Breast epithelium (tissue), 4 donors: ENCODE measurements at regions not wholly inside any gene's neighbourhood (a gene's known extent, or its start where the extent isn't known, plus 50 kb on each side); places are given as distances from the start of the nearest gene placed in this dataset.

Experiments
- DNase-seq, 2 donors: peaks; one replicate each; pipeline ENCODE4 v3.0.0-alpha.2; 2019; ENCODE audit warnings: low spot score in 2 of 2
- H3K27ac ChIP-seq, 2 donors: fragments of 200-600 bp; sonication (generic) in 1 of 2; one replicate each; pipeline ENCODE4 v1.5.1; 2016 to 2019; ENCODE audit warnings: mild to moderate bottlenecking in 1 of 2
- H3K27me3 ChIP-seq, 2 donors: fragments of 200-600 bp; sonication (generic) in 1 of 2; one replicate each; pipeline versions ENCODE4 v1.5.1 to v1.6.0; 2017 to 2019; ENCODE audit warnings: control low read depth in 1 of 2, mild to moderate bottlenecking in 1 of 2
- H3K36me3 ChIP-seq: fragments of 200-600 bp; one replicate; pipeline ENCODE4 v1.5.1; 2019
- H3K4me1 ChIP-seq, 2 donors: fragments of 200-600 bp; sonication (generic); one replicate each; pipeline ENCODE4 v1.5.1; 2016 to 2019; ENCODE audit warnings: control low read depth in 1 of 2
- H3K4me3 ChIP-seq, 3 donors: fragments of 200-600 bp; sonication (generic); 1 replicate in 2 of 3; 2 replicates in 1 of 3; pipeline ENCODE4 v1.5.1; 2016 to 2019; ENCODE audit warnings: mild to moderate bottlenecking in 3 of 3, moderate library complexity in 2 of 3
- H3K9me3 ChIP-seq, 2 donors: fragments of 200-600 bp; sonication (generic) in 1 of 2; one replicate each; pipeline ENCODE4 v1.5.1; 2016 to 2019; ENCODE audit warnings: control low read depth in 1 of 2
- POLR2A ChIP-seq: fragments of 450-650 bp; IDR thresholded peaks from one replicate; pipeline ENCODE4 v1.6.1; 2016; ENCODE audit warnings: antibody characterized with exemption, mild to moderate bottlenecking, moderate library complexity
- POLR2AphosphoS5 ChIP-seq, 3 donors: sonication (generic); formaldehyde crosslinking; IDR thresholded peaks; one replicate each; pipeline ENCODE4 v1.6.1; 2017; ENCODE audit warnings: antibody characterized with exemption in 3 of 3
- intact Hi-C: fragments of 100-400 bp; cut with DNase I; formaldehyde crosslinking; loops from one replicate; pipeline ENCODE4 v1.15.1; 2023; ENCODE audit warnings: low total_unique reads
- TF ChIP-seq, protein P1 (sequence below), 3 donors: fragments of 450-650 bp; IDR thresholded peaks; one replicate each; pipeline ENCODE4 v1.5.1; 2016 to 2017; ENCODE audit warnings: antibody characterized with exemption in 3 of 3, mild to moderate bottlenecking in 3 of 3, moderate library complexity in 3 of 3

DNA sequence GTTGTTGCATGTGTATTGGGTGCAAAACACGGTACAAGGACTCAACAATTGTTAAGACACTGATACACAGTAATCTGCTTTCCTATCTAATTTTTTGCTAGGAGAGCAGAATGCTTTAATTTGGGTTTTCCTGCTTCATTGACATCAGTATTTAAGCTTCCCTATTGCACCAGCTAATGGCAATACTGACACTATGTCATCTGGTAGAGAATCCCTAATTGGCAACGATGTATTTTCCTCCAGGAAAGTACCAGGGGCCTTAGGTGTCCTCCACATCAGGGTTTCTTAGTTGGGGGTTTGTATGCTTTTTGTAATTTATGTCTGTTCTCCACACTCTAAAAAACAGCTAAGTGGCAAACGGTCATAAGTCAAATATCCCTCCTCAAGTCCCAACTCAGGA is 76.5 kb upstream of the FRY start:
- intact Hi-C loops: no loop called here
- no peaks in the 10 kb centered on the region for H3K27me3 ChIP-seq
- H3K9me3 ChIP-seq: no peaks in the 10 kb centered on the region
- no peaks in the 10 kb centered on the region for H3K36me3 ChIP-seq
- no peak for DNase-seq
- TF ChIP-seq, protein P1, sequence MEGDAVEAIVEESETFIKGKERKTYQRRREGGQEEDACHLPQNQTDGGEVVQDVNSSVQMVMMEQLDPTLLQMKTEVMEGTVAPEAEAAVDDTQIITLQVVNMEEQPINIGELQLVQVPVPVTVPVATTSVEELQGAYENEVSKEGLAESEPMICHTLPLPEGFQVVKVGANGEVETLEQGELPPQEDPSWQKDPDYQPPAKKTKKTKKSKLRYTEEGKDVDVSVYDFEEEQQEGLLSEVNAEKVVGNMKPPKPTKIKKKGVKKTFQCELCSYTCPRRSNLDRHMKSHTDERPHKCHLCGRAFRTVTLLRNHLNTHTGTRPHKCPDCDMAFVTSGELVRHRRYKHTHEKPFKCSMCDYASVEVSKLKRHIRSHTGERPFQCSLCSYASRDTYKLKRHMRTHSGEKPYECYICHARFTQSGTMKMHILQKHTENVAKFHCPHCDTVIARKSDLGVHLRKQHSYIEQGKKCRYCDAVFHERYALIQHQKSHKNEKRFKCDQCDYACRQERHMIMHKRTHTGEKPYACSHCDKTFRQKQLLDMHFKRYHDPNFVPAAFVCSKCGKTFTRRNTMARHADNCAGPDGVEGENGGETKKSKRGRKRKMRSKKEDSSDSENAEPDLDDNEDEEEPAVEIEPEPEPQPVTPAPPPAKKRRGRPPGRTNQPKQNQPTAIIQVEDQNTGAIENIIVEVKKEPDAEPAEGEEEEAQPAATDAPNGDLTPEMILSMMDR (IDR thresholded peaks at IDR 0.05): no peak
- TF ChIP-seq POLR2AphosphoS5 (IDR thresholded peaks at IDR 0.05): no peak
- TF ChIP-seq POLR2A: no peak
- no peak overlapping the region for H3K4me3 ChIP-seq
- H3K27ac ChIP-seq: no peak overlapping the region
- no peaks in the 10 kb centered on the region for H3K4me1 ChIP-seq

DNA sequence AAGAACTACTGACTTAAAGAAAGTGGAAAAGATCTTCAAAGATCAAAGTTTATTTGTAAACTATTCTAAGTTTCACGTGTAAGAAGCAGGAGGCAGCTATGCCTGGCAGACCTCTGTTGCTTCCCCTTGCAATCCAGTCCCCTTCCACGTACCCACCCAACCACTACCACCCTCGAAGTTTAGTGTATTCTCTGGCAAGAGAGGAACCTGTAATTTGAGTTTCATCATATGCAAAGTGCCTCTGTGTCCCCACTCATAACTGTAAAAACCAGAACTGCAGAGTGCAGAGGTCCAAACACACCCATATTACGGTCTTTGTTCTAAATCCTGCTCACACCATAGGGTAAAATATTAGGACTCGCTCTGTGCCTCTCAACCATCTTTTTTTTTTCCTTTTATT is 75.8 kb upstream of the FRY start:
- Histone ChIP-seq H3K36me3 (no peaks in the 10 kb centered on the region), H3K4me1 (no peaks in the 10 kb centered on the region), H3K27me3 (no peaks in the 10 kb centered on the region), H3K27ac (no peak overlapping the region), H3K4me3 (no peak overlapping the region), H3K9me3 (no peaks in the 10 kb centered on the region)
- TF ChIP-seq, protein P1 (IDR thresholded peaks at IDR 0.05): no peak
- no peak for TF ChIP-seq POLR2AphosphoS5 (IDR thresholded peaks at IDR 0.05)
- TF ChIP-seq POLR2A: no peak
- intact Hi-C loops: loop anchor here (2.0 kb wide), 1 partner anchor 45 kb away; no protein-coding TSS in a partner anchor
- DNase-seq: no peak

DNA sequence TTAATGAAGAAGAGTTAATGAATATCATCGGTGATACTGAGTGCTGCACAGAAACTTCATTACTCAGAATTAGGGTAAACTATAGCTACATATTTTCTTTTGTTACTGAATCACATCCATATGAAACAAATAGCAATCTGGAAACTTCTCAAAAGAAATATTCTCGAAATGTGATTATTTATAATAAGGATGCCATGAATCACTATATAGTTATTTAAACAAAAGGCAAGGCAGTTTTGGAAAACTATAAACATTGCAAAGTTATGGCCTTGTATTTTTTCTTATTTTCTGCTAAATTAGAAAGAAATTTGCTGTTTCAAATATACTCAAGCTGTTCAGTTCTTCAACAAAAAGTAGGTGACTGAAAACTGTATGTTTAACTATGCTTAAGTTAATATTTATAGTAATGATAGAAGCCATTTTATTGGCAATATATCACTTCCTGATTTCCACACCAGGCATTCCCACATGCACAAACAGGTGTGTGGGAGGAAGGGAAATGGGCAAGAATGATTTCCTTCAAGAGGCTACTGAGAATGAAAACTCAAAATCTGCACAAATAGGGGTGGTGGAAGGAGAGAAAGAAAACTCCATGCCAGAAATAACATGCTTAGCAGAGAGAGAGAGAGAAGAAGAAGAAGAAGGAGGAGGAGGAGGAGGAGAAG is 74.5 kb upstream of the FRY start:
- intact Hi-C loops: loop anchor here (2.0 kb wide), 1 partner anchor 44 kb away; no protein-coding TSS in a partner anchor
- TF ChIP-seq POLR2AphosphoS5 (IDR thresholded peaks at IDR 0.05) (no peak), POLR2A (no peak)
- TF ChIP-seq, protein P1 (IDR thresholded peaks at IDR 0.05): no peak
- no peaks in the 10 kb centered on the region for H3K9me3 ChIP-seq
- H3K4me1 ChIP-seq: no peaks in the 10 kb centered on the region
- no peak overlapping the region for H3K4me3 ChIP-seq
- no peak overlapping the region for H3K27ac ChIP-seq
- H3K36me3 ChIP-seq: no peaks in the 10 kb centered on the region
- H3K27me3 ChIP-seq: no peaks in the 10 kb centered on the region
- no peak for DNase-seq

DNA sequence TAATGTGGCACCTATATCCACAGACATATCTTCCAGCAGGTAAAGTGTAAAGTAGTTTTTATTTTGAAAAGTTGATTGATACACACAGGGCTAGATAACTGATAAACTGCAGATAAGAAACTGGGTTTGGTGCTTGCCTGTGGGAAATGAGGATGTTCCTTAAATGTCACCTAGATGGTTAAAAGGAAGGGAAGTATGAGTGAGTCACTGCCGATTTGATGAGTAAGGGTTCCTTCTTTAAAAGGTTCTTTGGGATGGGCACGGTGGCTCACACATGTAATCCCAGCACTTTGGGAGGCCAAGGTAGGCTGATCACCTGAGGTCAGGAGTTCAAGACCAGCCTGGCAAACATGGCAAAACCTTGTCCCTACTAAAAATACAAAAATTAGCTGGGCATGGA is 73.8 kb upstream of the FRY start:
- TF ChIP-seq POLR2A (no peak), POLR2AphosphoS5 (IDR thresholded peaks at IDR 0.05) (no peak)
- TF ChIP-seq, protein P1 (IDR thresholded peaks at IDR 0.05): no peak
- DNase-seq: no peak
- intact Hi-C loops: loop anchor here (2.0 kb wide), 1 partner anchor 43 kb away; no protein-coding TSS in a partner anchor
- H3K9me3 ChIP-seq: no peaks in the 10 kb centered on the region
- no peak overlapping the region for H3K27ac ChIP-seq
- H3K4me3 ChIP-seq: no peak overlapping the region
- H3K36me3 ChIP-seq: no peaks in the 10 kb centered on the region
- H3K4me1 ChIP-seq: no peaks in the 10 kb centered on the region
- no peaks in the 10 kb centered on the region for H3K27me3 ChIP-seq

DNA sequence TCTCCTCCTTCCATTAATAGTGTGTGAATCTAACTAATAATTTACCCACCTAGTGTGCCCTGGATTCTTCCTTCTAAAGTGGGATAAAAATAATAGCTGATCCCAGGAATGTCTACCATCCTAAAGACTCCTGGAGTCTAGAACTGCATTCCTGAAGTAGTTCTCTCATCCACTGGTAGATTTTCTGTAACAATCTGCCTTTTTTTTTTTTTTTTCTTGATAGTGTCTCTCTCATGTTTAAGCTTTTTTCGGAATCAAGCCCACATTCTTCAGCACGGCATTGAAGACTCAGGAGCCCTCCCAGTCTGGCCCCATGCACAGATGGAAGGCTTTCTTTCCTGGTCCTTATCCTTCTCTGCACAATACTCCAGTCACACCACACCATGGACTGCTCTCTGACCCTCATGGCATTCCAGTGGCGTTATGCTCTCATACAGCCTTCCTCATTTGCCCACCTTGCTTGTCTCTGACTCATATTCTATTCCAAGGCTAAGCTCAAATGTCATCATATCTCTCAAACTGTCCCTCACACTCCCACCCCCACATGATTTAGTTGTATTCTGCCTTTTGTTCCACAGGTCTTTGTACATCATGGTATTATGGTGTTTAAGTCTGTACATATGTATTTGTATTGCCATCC is 68.7 kb upstream of the FRY start:
- Histone ChIP-seq H3K9me3 (no peaks in the 10 kb centered on the region), H3K27ac (no peak overlapping the region), H3K4me3 (no peak overlapping the region), H3K27me3 (no peaks in the 10 kb centered on the region), H3K36me3 (no peaks in the 10 kb centered on the region), H3K4me1 (no peaks in the 10 kb centered on the region)
- TF ChIP-seq POLR2AphosphoS5 (IDR thresholded peaks at IDR 0.05) (no peak), POLR2A (no peak)
- TF ChIP-seq, protein P1 (IDR thresholded peaks at IDR 0.05): no peak
- intact Hi-C loops: no loop called here
- DNase-seq: no peak
